Keratinocyte (primary cell): ENCODE measurements at regions not wholly inside any gene's neighbourhood (a gene's known extent, or its start where the extent isn't known, plus 50 kb on each side); places are given as distances from the start of the nearest gene placed in this dataset.

Experiments
- DNase-seq: peaks from one replicate; pipeline ENCODE4 v3.0.0-alpha.2; 2011; ENCODE audit warnings: low read depth, missing footprints, low spot score
- FAIRE-seq: peaks from 2 replicates; lab custom pipeline; 2011; peaks lifted over from hg19 to GRCh38; lab: Jason Lieb, UNC
- H2AFZ ChIP-seq: 2 replicates; pipeline ENCODE4 v1.6.0; 2012; ENCODE audit warnings: low read length, control low read depth, inconsistent platforms; ENCODE audit not compliant: control insufficient read depth
- H3K27ac ChIP-seq: 2 replicates; pipeline ENCODE4 v1.5.1; 2011; ENCODE audit warnings: low read length; ENCODE audit not compliant: control insufficient read depth, insufficient read depth
- H3K27me3 ChIP-seq: 3 replicates; pipeline ENCODE4 v1.6.0; 2011; ENCODE audit warnings: low read length; ENCODE audit not compliant: control insufficient read depth, insufficient read depth; ENCODE audit errors: extremely low read depth
- H3K36me3 ChIP-seq, 2 experiments: 2 replicates in 1 of 2; 3 replicates in 1 of 2; pipeline ENCODE4 v1.5.1; 2011; ENCODE audit warnings: low read length in 2 of 2, mild to moderate bottlenecking in 1 of 2; ENCODE audit not compliant: control insufficient read depth in 2 of 2, insufficient read depth in 2 of 2; ENCODE audit errors: extremely low read depth in 1 of 2
- H3K4me1 ChIP-seq: 3 replicates; pipeline ENCODE4 v1.5.1; 2011; ENCODE audit warnings: low read length; ENCODE audit not compliant: control insufficient read depth, insufficient read depth; ENCODE audit errors: extremely low read depth
- H3K4me2 ChIP-seq: 3 replicates; pipeline ENCODE4 v1.6.0; 2011; ENCODE audit warnings: low read depth, low read length; ENCODE audit not compliant: control insufficient read depth, insufficient read depth; ENCODE audit errors: extremely low read depth
- H3K4me3 ChIP-seq, 3 experiments: fragments of 200-600 bp in 1 of 3; sonication (generic) in 1 of 3; 2 replicates in 2 of 3; 3 replicates in 1 of 3; pipeline ENCODE4 v1.5.1; 2011 to 2016; ENCODE audit warnings: low read length in 3 of 3, mild to moderate bottlenecking in 3 of 3, control low read depth in 2 of 3, inconsistent platforms in 1 of 3, low read depth in 1 of 3, mixed read lengths in 1 of 3, mixed run types in 1 of 3, moderate library complexity in 1 of 3; ENCODE audit not compliant: control insufficient read depth in 2 of 3, insufficient read depth in 2 of 3; ENCODE audit errors: extremely low read depth in 1 of 3
- H3K79me2 ChIP-seq: 2 replicates; pipeline ENCODE4 v1.6.0; 2012; ENCODE audit warnings: low read length; ENCODE audit not compliant: control insufficient read depth, insufficient read depth
- H3K9ac ChIP-seq: 3 replicates; pipeline ENCODE4 v1.6.0; 2011; ENCODE audit warnings: low read length; ENCODE audit not compliant: control insufficient read depth, insufficient read depth; ENCODE audit errors: extremely low read depth
- H3K9me1 ChIP-seq: 3 replicates; pipeline ENCODE4 v1.6.0; 2011; ENCODE audit warnings: low read length; ENCODE audit not compliant: control insufficient read depth, insufficient read depth; ENCODE audit errors: extremely low read depth
- H3K9me3 ChIP-seq: 2 replicates; pipeline ENCODE4 v1.5.1; 2012; ENCODE audit warnings: low read depth, low read length; ENCODE audit not compliant: control insufficient read depth
- H4K20me1 ChIP-seq: 3 replicates; pipeline ENCODE4 v1.6.0; 2011; ENCODE audit warnings: low read length; ENCODE audit not compliant: control insufficient read depth, insufficient read depth; ENCODE audit errors: extremely low read depth
- EZH2 ChIP-seq: IDR thresholded peaks from one replicate; pipeline ENCODE4 v1.6.1; 2012; ENCODE audit warnings: inconsistent platforms, mild to moderate bottlenecking, low read length, moderate library complexity
- dilution Hi-C: fragments of 300-500 bp; cut with MboI; formaldehyde crosslinking; loops from one replicate; pipeline ENCODE4 v1.7.0; 2020; ENCODE audit warnings: low sequenced_read_pairs; ENCODE audit not compliant: extremely low pct_ligation_motif_present
- TF ChIP-seq, protein P1 (sequence below), 3 experiments: IDR thresholded peaks in 1 of 3; conservative IDR thresholded peaks in 1 of 3; optimal IDR thresholded peaks in 1 of 3; 2 replicates in 2 of 3; 3 replicates in 1 of 3; pipeline versions ENCODE3 to v1.5.1; 2011; ENCODE audit warnings: low read length in 3 of 3, mild to moderate bottlenecking in 3 of 3, moderate library complexity in 2 of 3, control low read depth in 1 of 3, inconsistent platforms in 1 of 3; ENCODE audit not compliant: insufficient read depth in 2 of 3; ENCODE audit errors: extremely low read depth in 1 of 3

- no peaks in the 10 kb centered on the region for H3K79me2 ChIP-seq
- DNase-seq (no peak), FAIRE-seq (no peak)
- no peaks in the 10 kb centered on the region for H3K9me3 ChIP-seq
- H3K4me2 ChIP-seq: no peak overlapping the region
- H3K27me3 ChIP-seq: no peaks in the 10 kb centered on the region
- H3K4me1 ChIP-seq: no peaks in the 10 kb centered on the region
- H3K9ac ChIP-seq: no peak overlapping the region
- H3K36me3 ChIP-seq: no peaks in the 10 kb centered on the region
- H4K20me1 ChIP-seq: no peaks in the 10 kb centered on the region
- H3K4me3 ChIP-seq: no peak overlapping the region
- no peaks in the 10 kb centered on the region for H3K9me1 ChIP-seq
- TF ChIP-seq, protein P1, sequence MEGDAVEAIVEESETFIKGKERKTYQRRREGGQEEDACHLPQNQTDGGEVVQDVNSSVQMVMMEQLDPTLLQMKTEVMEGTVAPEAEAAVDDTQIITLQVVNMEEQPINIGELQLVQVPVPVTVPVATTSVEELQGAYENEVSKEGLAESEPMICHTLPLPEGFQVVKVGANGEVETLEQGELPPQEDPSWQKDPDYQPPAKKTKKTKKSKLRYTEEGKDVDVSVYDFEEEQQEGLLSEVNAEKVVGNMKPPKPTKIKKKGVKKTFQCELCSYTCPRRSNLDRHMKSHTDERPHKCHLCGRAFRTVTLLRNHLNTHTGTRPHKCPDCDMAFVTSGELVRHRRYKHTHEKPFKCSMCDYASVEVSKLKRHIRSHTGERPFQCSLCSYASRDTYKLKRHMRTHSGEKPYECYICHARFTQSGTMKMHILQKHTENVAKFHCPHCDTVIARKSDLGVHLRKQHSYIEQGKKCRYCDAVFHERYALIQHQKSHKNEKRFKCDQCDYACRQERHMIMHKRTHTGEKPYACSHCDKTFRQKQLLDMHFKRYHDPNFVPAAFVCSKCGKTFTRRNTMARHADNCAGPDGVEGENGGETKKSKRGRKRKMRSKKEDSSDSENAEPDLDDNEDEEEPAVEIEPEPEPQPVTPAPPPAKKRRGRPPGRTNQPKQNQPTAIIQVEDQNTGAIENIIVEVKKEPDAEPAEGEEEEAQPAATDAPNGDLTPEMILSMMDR (optimal IDR thresholded peaks at IDR 0.05 in 1 of 3, IDR thresholded peaks at IDR 0.05 in 1 of 3, conservative IDR thresholded peaks at IDR 0.05 in 1 of 3; ENCODE audit: extremely low read depth in 1 of 3, insufficient read depth in 2 of 3, low read length in 3 of 3): no peak
- no peak for TF ChIP-seq EZH2
- no peak overlapping the region for H2AFZ ChIP-seq
- dilution Hi-C loops: no loop called here
- no peak overlapping the region for H3K27ac ChIP-seq
These were observed 168.4 kb upstream of the NPVF start for GRCh38 chr7:25396668-25397067.

DNA sequence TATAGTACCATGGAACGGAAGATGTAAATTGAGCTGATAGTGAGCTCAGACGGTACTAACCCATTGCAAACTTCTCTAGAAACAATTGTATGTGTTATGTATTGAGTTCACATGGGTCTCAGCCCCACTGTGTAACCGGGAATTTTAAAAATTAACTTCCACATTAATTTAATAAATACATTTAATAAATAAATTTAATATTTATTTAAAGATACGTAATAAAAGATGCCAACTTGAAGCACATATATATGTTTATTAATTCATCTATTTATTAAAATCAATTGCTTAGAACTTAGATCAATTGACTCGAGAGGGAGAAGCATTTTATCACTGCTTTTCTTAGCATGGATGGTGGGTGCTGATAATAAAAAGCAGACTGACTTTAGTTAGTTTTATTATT, 170.1 kb upstream of the NPVF start:
- Histone ChIP-seq H3K9me3 (no peaks in the 10 kb centered on the region), H3K79me2 (no peaks in the 10 kb centered on the region), H3K4me1 (no peaks in the 10 kb centered on the region), H3K27me3 (no peaks in the 10 kb centered on the region), H3K9me1 (no peaks in the 10 kb centered on the region), H3K27ac (no peak overlapping the region), H2AFZ (no peak overlapping the region), H3K9ac (no peak overlapping the region), H4K20me1 (no peaks in the 10 kb centered on the region), H3K4me3 (no peak overlapping the region), H3K36me3 (no peaks in the 10 kb centered on the region), H3K4me2 (no peak overlapping the region)
- dilution Hi-C loops: no loop called here
- no peak for FAIRE-seq
- no peak for DNase-seq
- TF ChIP-seq EZH2: no peak
- TF ChIP-seq, protein P1 (optimal IDR thresholded peaks at IDR 0.05 in 1 of 3, IDR thresholded peaks at IDR 0.05 in 1 of 3, conservative IDR thresholded peaks at IDR 0.05 in 1 of 3; ENCODE audit: extremely low read depth in 1 of 3, insufficient read depth in 2 of 3, low read length in 3 of 3): no peak
